Islet of Langerhans (tissue), 1 donor: ENCODE measurements at regions not wholly inside any gene's neighbourhood (a gene's known extent, or its start where the extent isn't known, plus 50 kb on each side); places are given as distances from the start of the nearest gene placed in this dataset.
"Not testable (repeated sequence)": the region's sequence is repeated elsewhere in the genome, so short reads cannot be mapped to it uniquely, and the experiment has no call there.

Experiments
- FAIRE-seq: peaks from one replicate; lab custom pipeline; 2011; peaks lifted over from hg19 to GRCh38; lab: Jason Lieb, UNC

GRCh38 chr13:47892374-47892773, 108.7 kb downstream of the SUCLA2 start:
- no peak for FAIRE-seq

GRCh38 chr13:47890146-47890814, 110.8 kb downstream of the SUCLA2 start:
- no peak for FAIRE-seq

- no peak for FAIRE-seq
These were observed 114.8 kb downstream of the SUCLA2 start for GRCh38 chr13:47886314-47886713.

- no peak for FAIRE-seq
These were observed 125.9 kb downstream of the SUCLA2 start for GRCh38 chr13:47875201-47875600.

- FAIRE-seq: not testable (repeated sequence)
These were observed 127.1 kb downstream of the SUCLA2 start for GRCh38 chr13:47873987-47874386.

GRCh38 chr13:47873319-47873718, 127.8 kb downstream of the SUCLA2 start:
- not testable (repeated sequence) for FAIRE-seq

GRCh38 chr13:47869776-47870175, 131.3 kb downstream of the SUCLA2 start:
- FAIRE-seq: no peak

- no peak for FAIRE-seq
These were observed 135.2 kb downstream of the SUCLA2 start for GRCh38 chr13:47865883-47866282.

GRCh38 chr13:47862841-47863240, 138.2 kb downstream of the SUCLA2 start:
- FAIRE-seq: no peak

GRCh38 chr13:47859165-47859564, 141.9 kb downstream of the SUCLA2 start:
- FAIRE-seq: no peak

- FAIRE-seq: no peak
These were observed 142.7 kb downstream of the SUCLA2 start for GRCh38 chr13:47858042-47859025.

GRCh38 chr13:47853236-47853635, 147.8 kb downstream of the SUCLA2 start:
- FAIRE-seq: no peak

GRCh38 chr13:47846886-47847285, 154.2 kb downstream of the SUCLA2 start:
- FAIRE-seq: no peak

GRCh38 chr13:47845981-47846380, 155.1 kb downstream of the SUCLA2 start:
- FAIRE-seq: no peak

GRCh38 chr13:47843005-47843404, 158.1 kb downstream of the SUCLA2 start:
- FAIRE-seq: no peak

GRCh38 chr13:47841151-47841550, 159.9 kb downstream of the SUCLA2 start:
- no peak for FAIRE-seq

GRCh38 chr13:47837906-47838305, 163.2 kb downstream of the SUCLA2 start:
- FAIRE-seq: no peak

GRCh38 chr13:47837104-47837880, 163.8 kb downstream of the SUCLA2 start:
- no peak for FAIRE-seq

- no peak for FAIRE-seq
These were observed 165.4 kb downstream of the SUCLA2 start for GRCh38 chr13:47835470-47836228.

GRCh38 chr13:47832458-47832972, 168.6 kb downstream of the SUCLA2 start:
- FAIRE-seq: no peak

GRCh38 chr13:47831265-47831664, 169.8 kb downstream of the SUCLA2 start:
- no peak for FAIRE-seq

GRCh38 chr13:47829690-47830089, 171.4 kb downstream of the SUCLA2 start:
- FAIRE-seq: no peak
